Esophagus (tissue), 2 donors: ENCODE measurements at regions not wholly inside any gene's neighbourhood (a gene's known extent, or its start where the extent isn't known, plus 50 kb on each side); places are given as distances from the start of the nearest gene placed in this dataset.

Source experiments
- H3K27ac ChIP-seq, 2 donors: one replicate each; pipeline ENCODE4 v1.5.1; 2013; ENCODE audit warnings: low read depth in 2 of 2, mild to moderate bottlenecking in 2 of 2, inconsistent platforms in 1 of 2, low read length in 1 of 2, moderate library complexity in 1 of 2
- H3K27me3 ChIP-seq, 2 donors: one replicate each; pipeline ENCODE4 v1.6.1; 2013; ENCODE audit warnings: low read length in 2 of 2, control low read depth in 1 of 2, mild to moderate bottlenecking in 1 of 2; ENCODE audit not compliant: insufficient read depth in 2 of 2, control insufficient read depth in 1 of 2
- H3K36me3 ChIP-seq, 2 donors: one replicate each; pipeline ENCODE4 v1.6.1; 2013; ENCODE audit warnings: low read length in 1 of 2; ENCODE audit not compliant: control insufficient read depth in 2 of 2, insufficient read depth in 2 of 2
- H3K4me1 ChIP-seq, 2 donors: one replicate each; pipeline ENCODE4 v1.6.1; 2013; ENCODE audit warnings: low read length in 1 of 2; ENCODE audit not compliant: control insufficient read depth in 2 of 2, insufficient read depth in 2 of 2
- H3K4me3 ChIP-seq, 2 donors: one replicate each; pipeline ENCODE4 v1.5.1; 2013; ENCODE audit warnings: low read length in 2 of 2, mild to moderate bottlenecking in 2 of 2, low read depth in 1 of 2, moderate library complexity in 1 of 2
- H3K9me3 ChIP-seq, 2 donors: one replicate each; pipeline ENCODE4 v1.6.1; 2013; ENCODE audit warnings: mild to moderate bottlenecking in 2 of 2, low read depth in 1 of 2, low read length in 1 of 2, moderate library complexity in 1 of 2; ENCODE audit not compliant: control insufficient read depth in 2 of 2, insufficient read depth in 1 of 2
- WGBS, 2 donors: extraction: QIAGEN DNeasy Blood & Tissue Kit; methylation state at CpG; one replicate each; pipeline ENCODE4 v1.1.7; 2013; 5-methylcytosine and 5-hydroxymethylcytosine counted together
- donor health status: healthy with polysubstance abuse.
- donor health status: Bipolar disorder and iron deficiency.

DNA sequence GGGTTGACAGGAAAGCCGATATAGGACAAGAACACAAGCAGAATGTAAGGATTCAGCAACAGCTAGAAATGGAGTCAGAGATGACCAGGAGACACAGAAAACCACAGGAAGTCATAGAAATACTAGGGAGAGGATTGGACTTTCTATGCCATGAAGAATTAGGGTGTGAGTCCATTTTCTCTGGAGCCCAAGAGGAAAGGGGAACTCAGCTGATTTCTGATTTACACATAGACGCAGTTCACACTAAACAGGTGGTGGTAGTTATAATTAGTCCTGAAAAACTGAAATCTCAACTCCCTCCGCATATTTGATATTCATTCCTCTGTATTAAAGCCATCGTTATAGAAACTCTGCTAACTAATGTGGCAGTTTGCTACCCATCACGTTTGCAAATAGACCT, 292.7 kb upstream of the STT3B start:
- no peaks in the 10 kb centered on the region for H3K4me1 ChIP-seq
- H3K9me3 ChIP-seq: no peaks in the 10 kb centered on the region
- no peaks in the 10 kb centered on the region for H3K36me3 ChIP-seq
- H3K27me3 ChIP-seq: peaks cover 0 to 2% of the 10 kb centered on the region in 2 donors
- no peak overlapping the region for H3K4me3 ChIP-seq
- WGBS, 2 donors: 86 to 90% methylated on average over 5 of the region's 5 CpGs
- H3K27ac ChIP-seq: no peak overlapping the region

GRCh38 chr3:31240466-31240865, 292.3 kb upstream of the STT3B start:
- Histone ChIP-seq H3K27ac (no peak overlapping the region), H3K27me3 (peaks cover 0 to 2% of the 10 kb centered on the region in 2 donors), H3K9me3 (no peaks in the 10 kb centered on the region), H3K4me1 (no peaks in the 10 kb centered on the region), H3K4me3 (no peak overlapping the region), H3K36me3 (no peaks in the 10 kb centered on the region)
- WGBS, 2 donors: 70 to 72% methylated on average over 1 of the region's 1 CpG

DNA sequence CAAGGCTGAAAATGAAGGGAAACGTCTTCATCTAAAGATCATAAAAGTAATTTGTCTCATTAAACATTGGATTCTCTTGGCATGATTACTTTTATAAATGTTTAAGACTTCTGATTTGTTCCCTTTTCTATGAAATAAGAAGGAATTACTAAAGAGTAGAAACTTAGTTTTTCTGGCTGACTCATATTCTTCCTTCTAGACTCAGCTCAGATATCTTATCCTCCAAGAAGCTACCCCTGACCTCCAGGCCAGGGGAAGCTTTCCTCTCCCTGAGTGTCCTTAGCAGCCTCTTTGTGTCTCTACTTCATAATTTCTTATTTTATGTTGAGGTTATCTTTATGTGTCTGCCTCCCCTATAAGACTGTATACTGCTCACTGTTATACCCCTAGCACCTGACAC, 291.9 kb upstream of the STT3B start:
- Histone ChIP-seq H3K27ac (no peak overlapping the region), H3K4me3 (no peak overlapping the region), H3K4me1 (no peaks in the 10 kb centered on the region), H3K36me3 (no peaks in the 10 kb centered on the region), H3K27me3 (peaks cover 0 to 2% of the 10 kb centered on the region in 2 donors), H3K9me3 (no peaks in the 10 kb centered on the region)
- WGBS, 2 donors: 58 to 81% methylated on average over 1 of the region's 1 CpG

DNA sequence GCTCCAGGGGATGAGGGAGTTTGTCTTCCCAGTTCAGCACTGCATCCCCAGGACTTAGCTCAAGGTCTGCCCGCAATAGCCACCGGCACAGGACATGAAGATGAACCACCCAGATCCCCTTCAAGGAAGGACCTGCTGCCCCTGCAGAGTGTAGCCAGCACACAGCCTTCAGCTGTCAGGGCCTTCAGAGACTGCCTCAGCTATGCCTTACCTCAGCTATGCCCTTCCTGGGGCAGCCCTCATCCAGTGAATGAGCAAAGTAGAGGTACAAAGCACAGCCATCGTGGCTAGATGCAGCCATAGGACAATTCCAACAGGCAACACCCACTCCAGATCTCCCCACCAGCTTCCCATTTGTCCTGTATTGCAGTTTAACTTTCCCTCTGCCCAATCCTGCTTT, 291.2 kb upstream of the STT3B start:
- peaks cover 0 to under 1% of the 10 kb centered on the region in 2 donors for H3K27me3 ChIP-seq
- H3K36me3 ChIP-seq: no peaks in the 10 kb centered on the region
- no peak overlapping the region for H3K27ac ChIP-seq
- no peaks in the 10 kb centered on the region for H3K9me3 ChIP-seq
- no peaks in the 10 kb centered on the region for H3K4me1 ChIP-seq
- 83 to 95% methylated on average over 3 of the region's 3 CpGs for WGBS, 2 donors
- H3K4me3 ChIP-seq: no peak overlapping the region

GRCh38 chr3:31242026-31242960, 290.4 kb upstream of the STT3B start:
- no peaks in the 10 kb centered on the region for H3K4me1 ChIP-seq
- no peaks in the 10 kb centered on the region for H3K36me3 ChIP-seq
- no peaks in the 10 kb centered on the region for H3K9me3 ChIP-seq
- whole genome bisulfite sequencing, 2 donors: 83 to 85% methylated on average over 3 of the region's 3 CpGs
- no peaks in the 10 kb centered on the region for H3K27me3 ChIP-seq
- no peak overlapping the region for H3K4me3 ChIP-seq
- no peak overlapping the region for H3K27ac ChIP-seq

- Histone ChIP-seq H3K9me3 (no peaks in the 10 kb centered on the region), H3K27me3 (no peaks in the 10 kb centered on the region), H3K4me1 (peaks cover 0 to 2% of the 10 kb centered on the region in 2 donors), H3K27ac (no peak overlapping the region), H3K36me3 (no peaks in the 10 kb centered on the region), H3K4me3 (no peak overlapping the region)
- 87 to 92% methylated on average over 6 of the region's 6 CpGs for WGBS, 2 donors
Observed at GRCh38 chr3:31244929-31245817, 287.6 kb upstream of the STT3B start.

- Histone ChIP-seq H3K27ac (no peak overlapping the region), H3K4me1 (peaks cover 0 to 2% of the 10 kb centered on the region in 2 donors), H3K4me3 (no peak overlapping the region), H3K9me3 (no peaks in the 10 kb centered on the region), H3K27me3 (no peaks in the 10 kb centered on the region), H3K36me3 (no peaks in the 10 kb centered on the region)
- WGBS, 2 donors: 81 to 88% methylated on average over 2 of the region's 2 CpGs
Observed at GRCh38 chr3:31246293-31247062, 286.2 kb upstream of the STT3B start.

GRCh38 chr3:31247063-31247447, 285.7 kb upstream of the STT3B start:
- 92 to 100% methylated on average over 2 of the region's 2 CpGs for WGBS, 2 donors
- Histone ChIP-seq H3K27ac (no peak overlapping the region), H3K4me3 (no peak overlapping the region), H3K27me3 (no peaks in the 10 kb centered on the region), H3K4me1 (peaks cover 0 to 2% of the 10 kb centered on the region in 2 donors), H3K9me3 (no peaks in the 10 kb centered on the region), H3K36me3 (no peaks in the 10 kb centered on the region)
